ENCODE measurements at regions not wholly inside any gene's neighbourhood (a gene's known extent, or its start where the extent isn't known, plus 50 kb on each side); places are given as distances from the start of the nearest gene placed in this dataset.
"Not testable (repeated sequence)": the region's sequence is repeated elsewhere in the genome, so short reads cannot be mapped to it uniquely, and the experiment has no call there.

GRCh38 chr10:33600381-33600780, 265.9 kb upstream of the NRP1 start:
- Histone ChIP-seq H3K9me3 (ENCODE audit: low read depth, low read length) (peaks cover 3% of the 10 kb centered on the region), H3K36me3 (ENCODE audit: insufficient read depth, low read length) (no peaks in the 10 kb centered on the region), H3K27me3 (ENCODE audit: insufficient read depth, low read length) (no peaks in the 10 kb centered on the region), H3K27ac (ENCODE audit: low read depth, low read length) (no peak overlapping the region), H3K79me2 (ENCODE audit: insufficient read depth, low read length) (no peaks in the 10 kb centered on the region), H3K4me2 (ENCODE audit: insufficient read depth, low read length) (no peak overlapping the region), H2AFZ (ENCODE audit: low read length) (no peak overlapping the region), H4K20me1 (ENCODE audit: insufficient read depth, low read length) (no peaks in the 10 kb centered on the region), H3K4me1 (ENCODE audit: insufficient read depth, low read length) (no peaks in the 10 kb centered on the region), H3K4me3 (ENCODE audit: insufficient read depth, low read length) (no peak overlapping the region)
- no peak for TF ChIP-seq CTCF (IDR thresholded peaks at IDR 0.05; ENCODE audit: extremely low read depth, low read depth, low read length)
- no peak for DNase-seq (ENCODE audit: insufficient read length, low spot score, missing footprints)

- Histone ChIP-seq H3K79me2 (ENCODE audit: insufficient read depth, low read length) (no peaks in the 10 kb centered on the region), H3K4me1 (ENCODE audit: insufficient read depth, low read length) (no peaks in the 10 kb centered on the region), H3K9me3 (ENCODE audit: low read depth, low read length) (peaks cover 3% of the 10 kb centered on the region), H3K4me3 (ENCODE audit: insufficient read depth, low read length) (no peak overlapping the region), H3K4me2 (ENCODE audit: insufficient read depth, low read length) (no peak overlapping the region), H3K27ac (ENCODE audit: low read depth, low read length) (no peak overlapping the region), H2AFZ (ENCODE audit: low read length) (no peak overlapping the region), H4K20me1 (ENCODE audit: insufficient read depth, low read length) (no peaks in the 10 kb centered on the region), H3K36me3 (ENCODE audit: insufficient read depth, low read length) (no peaks in the 10 kb centered on the region), H3K27me3 (ENCODE audit: insufficient read depth, low read length) (no peaks in the 10 kb centered on the region)
- TF ChIP-seq CTCF (IDR thresholded peaks at IDR 0.05; ENCODE audit: extremely low read depth, low read depth, low read length) = no peak
- DNase-seq (ENCODE audit: insufficient read length, low spot score, missing footprints) = no peak
These were observed 262.0 kb upstream of the NRP1 start for GRCh38 chr10:33596422-33596821.

- no peak overlapping the region for H3K27ac ChIP-seq (ENCODE audit: low read depth, low read length)
- H3K79me2 ChIP-seq (ENCODE audit: insufficient read depth, low read length) = no peaks in the 10 kb centered on the region
- H3K4me2 ChIP-seq (ENCODE audit: insufficient read depth, low read length) = no peak overlapping the region
- TF ChIP-seq CTCF (IDR thresholded peaks at IDR 0.05; ENCODE audit: extremely low read depth, low read depth, low read length) = no peak
- no peak overlapping the region for H3K4me3 ChIP-seq (ENCODE audit: insufficient read depth, low read length)
- H3K36me3 ChIP-seq (ENCODE audit: insufficient read depth, low read length) = no peaks in the 10 kb centered on the region
- no peaks in the 10 kb centered on the region for H3K27me3 ChIP-seq (ENCODE audit: insufficient read depth, low read length)
- peaks cover 3% of the 10 kb centered on the region for H3K9me3 ChIP-seq (ENCODE audit: low read depth, low read length)
- H3K4me1 ChIP-seq (ENCODE audit: insufficient read depth, low read length) = no peaks in the 10 kb centered on the region
- H2AFZ ChIP-seq (ENCODE audit: low read length) = no peak overlapping the region
- H4K20me1 ChIP-seq (ENCODE audit: insufficient read depth, low read length) = no peaks in the 10 kb centered on the region
- DNase-seq (ENCODE audit: insufficient read length, low spot score, missing footprints) = no peak
These were observed 260.0 kb upstream of the NRP1 start for GRCh38 chr10:33594475-33594874.

- no peak for TF ChIP-seq CTCF (IDR thresholded peaks at IDR 0.05; ENCODE audit: extremely low read depth, low read depth, low read length)
These were observed 254.6 kb upstream of the NRP1 start for GRCh38 chr10:33588974-33589600.

GRCh38 chr10:33584596-33584995, 250.1 kb upstream of the NRP1 start:
- not testable (repeated sequence) for H3K9me3 ChIP-seq (ENCODE audit: low read depth, low read length); H3K79me2 ChIP-seq (ENCODE audit: insufficient read depth, low read length); H4K20me1 ChIP-seq (ENCODE audit: insufficient read depth, low read length); DNase-seq (ENCODE audit: insufficient read length, low spot score, missing footprints); H3K27ac ChIP-seq (ENCODE audit: low read depth, low read length); H3K4me1 ChIP-seq (ENCODE audit: insufficient read depth, low read length); H3K4me2 ChIP-seq (ENCODE audit: insufficient read depth, low read length); H3K27me3 ChIP-seq (ENCODE audit: insufficient read depth, low read length); H3K36me3 ChIP-seq (ENCODE audit: insufficient read depth, low read length); H2AFZ ChIP-seq (ENCODE audit: low read length); H3K4me3 ChIP-seq (ENCODE audit: insufficient read depth, low read length)

More at GRCh38 chr10:33588974-33589600, 254.6 kb upstream of the NRP1 start:
- H3K4me1 ChIP-seq (ENCODE audit: insufficient read depth, low read length) = no peaks in the 10 kb centered on the region
- no peaks in the 10 kb centered on the region for H3K27me3 ChIP-seq (ENCODE audit: insufficient read depth, low read length)
- DNase-seq (ENCODE audit: insufficient read length, low spot score, missing footprints) = no peak
- H3K9me3 ChIP-seq (ENCODE audit: low read depth, low read length) = no peaks in the 10 kb centered on the region
- H3K4me2 ChIP-seq (ENCODE audit: insufficient read depth, low read length) = no peak overlapping the region
- no peaks in the 10 kb centered on the region for H4K20me1 ChIP-seq (ENCODE audit: insufficient read depth, low read length)
- no peak overlapping the region for H3K4me3 ChIP-seq (ENCODE audit: insufficient read depth, low read length)
- H3K27ac ChIP-seq (ENCODE audit: low read depth, low read length) = no peak overlapping the region
- no peaks in the 10 kb centered on the region for H3K36me3 ChIP-seq (ENCODE audit: insufficient read depth, low read length)
- no peaks in the 10 kb centered on the region for H3K79me2 ChIP-seq (ENCODE audit: insufficient read depth, low read length)
- H2AFZ ChIP-seq (ENCODE audit: low read length) = no peak overlapping the region

Measured in osteoblast (primary cell).